HEK293T (cell line): ENCODE measurements at regions not wholly inside any gene's neighbourhood (a gene's known extent, or its start where the extent isn't known, plus 50 kb on each side); places are given as distances from the start of the nearest gene placed in this dataset.

ENCODE experiments used
- CTCF ChIA-PET: fragments of 350-600 bp; formaldehyde crosslinking; extraction: SDS; loops from one replicate; lab custom pipeline; 2021; ENCODE audit warnings: antibody characterized with exemption, inconsistent platforms; lab: Yijun Ruan, JAX
- POLR2A ChIA-PET: fragments of 350-600 bp; formaldehyde crosslinking; extraction: SDS; loops from one replicate; lab custom pipeline; 2020; ENCODE audit warnings: antibody characterized with exemption, inconsistent platforms; lab: Yijun Ruan, JAX
- DNase-seq: peaks from one replicate; pipeline ENCODE4 v3.0.0; 2012; ENCODE audit warnings: mixed read lengths; ENCODE audit errors: extremely low spot score
- ARNT ChIP-seq: fragments of 450-650 bp; IDR thresholded peaks from 2 replicates; pipeline ENCODE4 v1.6.1; 2017; ENCODE audit warnings: mild to moderate bottlenecking
- BHLHE40 ChIP-seq: fragments of 450-650 bp; IDR thresholded peaks from 2 replicates; pipeline ENCODE4 v1.6.1; 2016; ENCODE audit warnings: mild to moderate bottlenecking, moderate library complexity, borderline replicate concordance
- CTBP1 ChIP-seq: fragments of 450-650 bp; IDR thresholded peaks from 2 replicates; pipeline ENCODE4 v1.6.1; 2016; ENCODE audit warnings: borderline replicate concordance
- ELF4 ChIP-seq: fragments of 450-650 bp; IDR thresholded peaks from 2 replicates; pipeline ENCODE4 v1.6.1; 2017; ENCODE audit warnings: antibody characterized with exemption
- FOXA1 ChIP-seq: fragments of 450-650 bp; IDR thresholded peaks from 2 replicates; pipeline ENCODE4 v1.6.1; 2016; ENCODE audit warnings: mild to moderate bottlenecking
- FOXK2 ChIP-seq: fragments of 450-650 bp; IDR thresholded peaks from 2 replicates; pipeline ENCODE4 v1.6.1; 2016; ENCODE audit warnings: mild to moderate bottlenecking
- FOXM1 ChIP-seq: fragments of 450-650 bp; IDR thresholded peaks from 2 replicates; pipeline ENCODE4 v1.6.1; 2017; ENCODE audit warnings: mild to moderate bottlenecking, borderline replicate concordance
- HDGF ChIP-seq: fragments of 450-650 bp; IDR thresholded peaks from 2 replicates; pipeline ENCODE4 v1.6.1; 2017; ENCODE audit warnings: antibody characterized with exemption, borderline replicate concordance
- L3MBTL2 ChIP-seq: fragments of 450-650 bp; conservative IDR thresholded peaks from 2 replicates; pipeline ENCODE4 v1.6.1; 2016; ENCODE audit warnings: mild to moderate bottlenecking
- LEF1 ChIP-seq: fragments of 450-650 bp; IDR thresholded peaks from 2 replicates; pipeline ENCODE4 v1.6.1; 2017; ENCODE audit warnings: mild to moderate bottlenecking, borderline replicate concordance
- NFRKB ChIP-seq: fragments of 450-650 bp; IDR thresholded peaks from 2 replicates; pipeline ENCODE4 v1.6.1; 2016; ENCODE audit warnings: mild to moderate bottlenecking, moderate library complexity
- PKNOX1 ChIP-seq: fragments of 450-650 bp; IDR thresholded peaks from 2 replicates; pipeline ENCODE4 v1.6.1; 2016
- SP1 ChIP-seq: fragments of 450-650 bp; IDR thresholded peaks from 2 replicates; pipeline ENCODE4 v1.6.1; 2017
- SUZ12 ChIP-seq: fragments of 450-650 bp; IDR thresholded peaks from 2 replicates; pipeline ENCODE4 v1.6.1; 2016; ENCODE audit warnings: mild to moderate bottlenecking
- TARDBP ChIP-seq: fragments of 450-650 bp; IDR thresholded peaks from 2 replicates; pipeline ENCODE4 v1.6.1; 2016
- ZNF384 ChIP-seq: fragments of 450-650 bp; IDR thresholded peaks from 2 replicates; pipeline ENCODE4 v1.6.1; 2016

GRCh38 chr3:6655275-6655674 is 205.6 kb upstream of the GRM7 start:
- CTCF ChIA-PET: no interaction called here
- POLR2A ChIA-PET: no interaction called here
- TF ChIP-seq NFRKB: no peak
- TF ChIP-seq TARDBP: no peak
- no peak for TF ChIP-seq FOXM1
- TF ChIP-seq FOXK2: no peak
- TF ChIP-seq ARNT: no peak
- TF ChIP-seq ELF4: no peak
- no peak for TF ChIP-seq SUZ12
- no peak for TF ChIP-seq BHLHE40

GRCh38 chr3:6657591-6657990 is 203.3 kb upstream of the GRM7 start:
- ChIA-PET POLR2A (no interaction called here), CTCF (no interaction called here)
- no peak for DNase-seq
- no peak for TF ChIP-seq ZNF384
- no peak for TF ChIP-seq BHLHE40
- no peak for TF ChIP-seq L3MBTL2
- no peak for TF ChIP-seq LEF1
- TF ChIP-seq PKNOX1: no peak

More at GRCh38 chr3:6655275-6655674, 205.6 kb upstream of the GRM7 start:
- no peak for DNase-seq

GRCh38 chr3:6667354-6667753 is 193.6 kb upstream of the GRM7 start:
- CTCF ChIA-PET: no interaction called here
- no peak for DNase-seq
- POLR2A ChIA-PET: no interaction called here
- TF ChIP-seq FOXM1: no peak
- no peak for TF ChIP-seq ZNF384
- no peak for TF ChIP-seq HDGF
- no peak for TF ChIP-seq ARNT
- TF ChIP-seq CTBP1: no peak
- TF ChIP-seq SUZ12: no peak
- TF ChIP-seq ELF4: no peak
- no peak for TF ChIP-seq BHLHE40

- POLR2A ChIA-PET: no interaction called here
- no peak for DNase-seq
- TF ChIP-seq SP1: no peak
- CTCF ChIA-PET: no interaction called here
These were observed 189.6 kb upstream of the GRM7 start for GRCh38 chr3:6671363-6671762.

- ChIA-PET CTCF (no interaction called here), POLR2A (no interaction called here)
- no peak for TF ChIP-seq ARNT
- TF ChIP-seq ZNF384: no peak
- no peak for TF ChIP-seq CTBP1
- no peak for TF ChIP-seq L3MBTL2
- TF ChIP-seq NFRKB: no peak
- no peak for TF ChIP-seq TARDBP
- TF ChIP-seq ELF4: no peak
- TF ChIP-seq PKNOX1: no peak
- no peak for TF ChIP-seq FOXA1
- TF ChIP-seq BHLHE40: no peak
- no peak for TF ChIP-seq HDGF
- no peak for TF ChIP-seq LEF1
- no peak for TF ChIP-seq SP1
- no peak for TF ChIP-seq FOXM1
- no peak for DNase-seq
These were observed 181.4 kb upstream of the GRM7 start for GRCh38 chr3:6679510-6679909.

GRCh38 chr3:6680119-6680806 is 180.7 kb upstream of the GRM7 start:
- DNase-seq: no peak
- CTCF ChIA-PET: no interaction called here
- POLR2A ChIA-PET: no interaction called here
- no peak for TF ChIP-seq LEF1
- TF ChIP-seq CTBP1: no peak
- no peak for TF ChIP-seq ZNF384
- no peak for TF ChIP-seq HDGF
- TF ChIP-seq L3MBTL2: no peak
- no peak for TF ChIP-seq BHLHE40
- TF ChIP-seq NFRKB: no peak
- TF ChIP-seq TARDBP: no peak
- no peak for TF ChIP-seq FOXA1
- no peak for TF ChIP-seq ARNT
- no peak for TF ChIP-seq FOXM1
- TF ChIP-seq SUZ12: no peak
- no peak for TF ChIP-seq PKNOX1

GRCh38 chr3:6697285-6697684 is 163.6 kb upstream of the GRM7 start:
- POLR2A ChIA-PET: no interaction called here
- TF ChIP-seq FOXK2: no peak
- TF ChIP-seq NFRKB: no peak
- no peak for TF ChIP-seq ZNF384
- TF ChIP-seq FOXA1: no peak
- no peak for TF ChIP-seq HDGF
- no peak for TF ChIP-seq LEF1
- no peak for TF ChIP-seq CTBP1
- TF ChIP-seq ELF4: no peak
- TF ChIP-seq FOXM1: no peak
- TF ChIP-seq TARDBP: no peak
- TF ChIP-seq ARNT: no peak
- no peak for TF ChIP-seq SP1
- no peak for DNase-seq
- CTCF ChIA-PET: no interaction called here
